CD14-positive monocyte (primary cell): ENCODE measurements at regions not wholly inside any gene's neighbourhood (a gene's known extent, or its start where the extent isn't known, plus 50 kb on each side); places are given as distances from the start of the nearest gene placed in this dataset.

Source experiments
- DNase-seq, 3 donors: peaks; one replicate each; pipeline ENCODE4 v3.0.0-alpha.2; 2011 to 2022
- H2AFZ ChIP-seq: 2 replicates; pipeline ENCODE4 v1.6.0; 2012; ENCODE audit warnings: mild to moderate bottlenecking, low read depth, low read length, inconsistent platforms; ENCODE audit not compliant: insufficient read depth, poor library complexity, severe bottlenecking
- H3K27ac ChIP-seq, 2 donors: 1 replicate in 1 of 2; 2 replicates in 1 of 2; pipeline ENCODE4 v1.5.1; 2012 to 2013; ENCODE audit warnings: low read length in 2 of 2, control low read depth in 1 of 2, inconsistent platforms in 1 of 2, low read depth in 1 of 2, mild to moderate bottlenecking in 1 of 2
- H3K27me3 ChIP-seq, 2 donors: one replicate each; pipeline versions ENCODE4 v1.6.0 to v1.6.1; 2011 to 2013; ENCODE audit warnings: low read length in 2 of 2; ENCODE audit not compliant: control insufficient read depth in 2 of 2, insufficient read depth in 2 of 2
- H3K36me3 ChIP-seq, 2 donors: replicated peaks in 1 of 2; 1 replicate in 1 of 2; 2 replicates in 1 of 2; pipeline versions ENCODE4 v1.5.1 to v1.6.1; 2012 to 2013; ENCODE audit warnings: low read length in 2 of 2, control low read depth in 1 of 2, inconsistent platforms in 1 of 2, mild to moderate bottlenecking in 1 of 2; ENCODE audit not compliant: insufficient read depth in 2 of 2, control insufficient read depth in 1 of 2
- H3K4me1 ChIP-seq, 2 donors: 1 replicate in 1 of 2; 2 replicates in 1 of 2; pipeline versions ENCODE4 v1.5.1 to v1.6.1; 2012 to 2013; ENCODE audit warnings: low read length in 2 of 2, control low read depth in 1 of 2, inconsistent platforms in 1 of 2, mild to moderate bottlenecking in 1 of 2, moderate library complexity in 1 of 2; ENCODE audit not compliant: insufficient read depth in 2 of 2, control insufficient read depth in 1 of 2
- H3K4me2 ChIP-seq: replicated peaks from 2 replicates; pipeline ENCODE3; 2012; ENCODE audit warnings: low read length, moderate library complexity, mild to moderate bottlenecking; ENCODE audit not compliant: poor library complexity, severe bottlenecking; ENCODE audit errors: extremely low read depth
- H3K4me3 ChIP-seq, 3 experiments: fragments of 200-600 bp in 1 of 3; sonication (generic) in 1 of 3; replicated peaks in 1 of 3; 1 replicate in 2 of 3; 2 replicates in 1 of 3; pipeline ENCODE4 v1.5.1; 2011 to 2013; ENCODE audit warnings: low read length in 3 of 3, mild to moderate bottlenecking in 3 of 3, control low read depth in 2 of 3, low read depth in 2 of 3, inconsistent platforms in 1 of 3, moderate library complexity in 1 of 3
- H3K79me2 ChIP-seq: 2 replicates; pipeline ENCODE4 v1.6.0; 2012; ENCODE audit warnings: mild to moderate bottlenecking, control low read depth, inconsistent platforms, low read length, moderate library complexity; ENCODE audit not compliant: insufficient read depth
- H3K9ac ChIP-seq: 2 replicates; pipeline ENCODE4 v1.6.0; 2017; ENCODE audit warnings: low read length, mild to moderate bottlenecking; ENCODE audit not compliant: insufficient read depth, poor library complexity, severe bottlenecking
- H3K9me3 ChIP-seq, 2 donors: replicated peaks in 1 of 2; 1 replicate in 1 of 2; 2 replicates in 1 of 2; pipeline versions ENCODE4 v1.5.1 to v1.6.1; 2012 to 2013; ENCODE audit warnings: low read length in 2 of 2, control low read depth in 1 of 2; ENCODE audit not compliant: control insufficient read depth in 1 of 2, insufficient read depth in 1 of 2
- H4K20me1 ChIP-seq: 2 replicates; pipeline ENCODE4 v1.6.0; 2012; ENCODE audit warnings: mild to moderate bottlenecking, low read length, control low read depth, moderate library complexity; ENCODE audit not compliant: insufficient read depth
- H3K27ac Mint-ChIP-seq, 7 donors: one replicate each; pipeline ENCODE4 v1.8.0; 2020; ENCODE audit warnings: mild to moderate bottlenecking in 7 of 7, mixed read lengths in 7 of 7, moderate library complexity in 6 of 7, inconsistent platforms in 2 of 7
- H3K27me3 Mint-ChIP-seq, 3 donors: one replicate each; pipeline ENCODE4 v1.8.0; 2021 to 2022; ENCODE audit warnings: low read depth in 3 of 3, mild to moderate bottlenecking in 3 of 3, mixed read lengths in 3 of 3, moderate library complexity in 3 of 3, inconsistent platforms in 1 of 3
- H3K36me3 Mint-ChIP-seq, 2 donors: one replicate each; pipeline ENCODE4 v1.8.0; 2020; ENCODE audit warnings: mixed read lengths in 2 of 2, inconsistent platforms in 1 of 2, mild to moderate bottlenecking in 1 of 2
- H3K4me1 Mint-ChIP-seq: one replicate; pipeline ENCODE4 v1.8.0; 2020; ENCODE audit warnings: mild to moderate bottlenecking, mixed read lengths
- H3K4me3 Mint-ChIP-seq, 2 donors: one replicate each; pipeline ENCODE4 v1.8.0; 2020; ENCODE audit warnings: mild to moderate bottlenecking in 2 of 2, mixed read lengths in 2 of 2, moderate library complexity in 1 of 2
- H3K9me3 Mint-ChIP-seq, 7 donors: one replicate each; pipeline ENCODE4 v1.8.0; 2020 to 2022; ENCODE audit warnings: mixed read lengths in 7 of 7, mild to moderate bottlenecking in 6 of 7, moderate library complexity in 6 of 7, inconsistent platforms in 2 of 7
- CTCF ChIP-seq: fragments of 200-600 bp; IDR thresholded peaks from one replicate; pipeline ENCODE4 v1.8.0; 2022; ENCODE audit warnings: antibody characterized with exemption, mild to moderate bottlenecking
- WGBS: methylation state at CpG from one replicate; pipeline ENCODE4 v1.1.5; 2013; ENCODE audit warnings: missing lambda C conversion rate; ENCODE audit not compliant: insufficient coverage; 5-methylcytosine and 5-hydroxymethylcytosine counted together
- intact Hi-C, 2 donors: fragments of 100-400 bp; cut with micrococcal nuclease; formaldehyde crosslinking; loops; one replicate each; pipeline versions ENCODE4 v1.15.0 to v1.15.1; 2023

- TF ChIP-seq CTCF = no peak
- H3K4me3 ChIP-seq = no peak overlapping the region
- no peak overlapping the region for H3K27ac ChIP-seq
- WGBS = 100% methylated on average over 1 of the region's 6 CpGs
- Mint-ChIP-seq H3K36me3 (no peaks in the 10 kb centered on the region), H3K27me3 (peaks cover 0 to 6% (median 2%) of the 10 kb centered on the region in 3 donors), H3K4me3 (no peak overlapping the region), H3K4me1 (peaks cover 2% of the 10 kb centered on the region), H3K9me3 (peaks cover 0 to 9% (median 2%) of the 10 kb centered on the region in 7 donors), H3K27ac (no peak overlapping the region)
- intact Hi-C loops = no loop called here
- H3K4me1 ChIP-seq = peaks cover 2 to 3% of the 10 kb centered on the region in 2 donors
- no peaks in the 10 kb centered on the region for H3K36me3 ChIP-seq
- H3K27me3 ChIP-seq = no peaks in the 10 kb centered on the region
- DNase-seq = no peak
- no peaks in the 10 kb centered on the region for H3K9me3 ChIP-seq
- H3K4me2 ChIP-seq = no peak overlapping the region
- H4K20me1 ChIP-seq = no peaks in the 10 kb centered on the region
- no peaks in the 10 kb centered on the region for H3K79me2 ChIP-seq
- H3K9ac ChIP-seq = no peak overlapping the region
- H2AFZ ChIP-seq = no peak overlapping the region
These were observed 559.1 kb downstream of the MN1 start for GRCh38 chr22:27242474-27242873.

- WGBS = 92% methylated on average over 8 of the region's 12 CpGs
- Histone ChIP-seq H3K4me3 (no peak overlapping the region), H3K9ac (no peak overlapping the region), H4K20me1 (no peaks in the 10 kb centered on the region), H2AFZ (no peak overlapping the region), H3K27me3 (no peaks in the 10 kb centered on the region), H3K79me2 (no peaks in the 10 kb centered on the region), H3K4me1 (peaks cover 6% of the 10 kb centered on the region in 2 donors), H3K27ac (no peak overlapping the region), H3K36me3 (no peaks in the 10 kb centered on the region), H3K4me2 (no peak overlapping the region), H3K9me3 (no peaks in the 10 kb centered on the region)
- H3K4me1 Mint-ChIP-seq = peaks cover 6% of the 10 kb centered on the region
- peaks cover 0 to 4% (median 2%) of the 10 kb centered on the region in 3 donors for H3K27me3 Mint-ChIP-seq
- DNase-seq = no peak
- intact Hi-C loops = no loop called here
- H3K4me3 Mint-ChIP-seq = no peak overlapping the region
- peaks cover 0 to 9% (median 2%) of the 10 kb centered on the region in 7 donors for H3K9me3 Mint-ChIP-seq
- TF ChIP-seq CTCF = no peak
- no peak overlapping the region for H3K27ac Mint-ChIP-seq
- H3K36me3 Mint-ChIP-seq = no peaks in the 10 kb centered on the region
These were observed 558.5 kb downstream of the MN1 start for GRCh38 chr22:27242917-27243589.
